Naive thymus-derived CD8-positive, alpha-beta T cell (primary cell): ENCODE measurements at regions not wholly inside any gene's neighbourhood (a gene's known extent, or its start where the extent isn't known, plus 50 kb on each side); places are given as distances from the start of the nearest gene placed in this dataset.

Experiments used
- ATAC-seq, 2 donors: fragments of 150-1000 bp; cut with Tn5 transposase in 1 of 2; sonication (Bioruptor Pico), chemical (Tn5 transposase) in 1 of 2; 1 replicate in 1 of 2; 2 replicates in 1 of 2; pipeline ENCODE4 v1.10.0; 2021; ENCODE audit warnings: mild to moderate bottlenecking in 2 of 2, moderate library complexity in 2 of 2
- POLR2A ChIA-PET: fragments of 350-600 bp; sonication (Branson Sonifier 250); formaldehyde crosslinking; loops from one replicate; lab custom pipeline; 2021; ENCODE audit warnings: antibody characterized with exemption; lab: Charles Lee
- DNase-seq, 10 donors: peaks; one replicate each; pipeline versions ENCODE4 v3.0.0 to v3.0.0-alpha.2; 2020 to 2022
- H3K27ac Mint-ChIP-seq, 10 donors: one replicate each; pipeline ENCODE4 v1.8.0; 2020 to 2022; ENCODE audit warnings: mild to moderate bottlenecking in 10 of 10, mixed read lengths in 10 of 10, moderate library complexity in 4 of 10, inconsistent platforms in 1 of 10
- H3K27me3 Mint-ChIP-seq, 5 donors: one replicate each; pipeline ENCODE4 v1.8.0; 2021 to 2022; ENCODE audit warnings: mixed read lengths in 5 of 5
- H3K36me3 Mint-ChIP-seq, 3 donors: one replicate each; pipeline ENCODE4 v1.8.0; 2020 to 2022; ENCODE audit warnings: mixed read lengths in 3 of 3, mild to moderate bottlenecking in 2 of 3, inconsistent platforms in 1 of 3
- H3K4me1 Mint-ChIP-seq, 4 donors: one replicate each; pipeline ENCODE4 v1.8.0; 2021 to 2022; ENCODE audit warnings: mixed read lengths in 4 of 4
- H3K4me3 Mint-ChIP-seq, 10 donors: one replicate each; pipeline ENCODE4 v1.8.0; 2020 to 2022; ENCODE audit warnings: mild to moderate bottlenecking in 10 of 10, mixed read lengths in 10 of 10, moderate library complexity in 6 of 10, inconsistent platforms in 1 of 10
- H3K9me3 Mint-ChIP-seq, 9 donors: one replicate each; pipeline ENCODE4 v1.8.0; 2020 to 2022; ENCODE audit warnings: mixed read lengths in 9 of 9, mild to moderate bottlenecking in 3 of 9, inconsistent platforms in 1 of 9, moderate library complexity in 1 of 9

- Mint-ChIP-seq H3K4me3 (no peak overlapping the region), H3K27ac (no peak overlapping the region), H3K27me3 (peaks cover 0 to 40% (median 22%) of the 10 kb centered on the region in 5 donors), H3K36me3 (peaks cover 0 to 28% (median 3%) of the 10 kb centered on the region in 3 donors), H3K4me1 (no peaks in the 10 kb centered on the region), H3K9me3 (peaks cover 9 to 58% (median 31%) of the 10 kb centered on the region in 9 donors)
- ATAC-seq (no peak), DNase-seq (no peak)
- POLR2A ChIA-PET: no interaction called here
Observed at GRCh38 chr10:44435196-44435595, 50.3 kb upstream of the CXCL12 start.

GRCh38 chr10:44436240-44436639 is 51.3 kb upstream of the CXCL12 start:
- H3K27ac Mint-ChIP-seq: peak overlapping the region in 1 of 10 donors; percentile 51
- ATAC-seq (no peak), DNase-seq (no peak)
- no peaks in the 10 kb centered on the region for H3K4me1 Mint-ChIP-seq
- peaks cover 0 to 47% (median 24%) of the 10 kb centered on the region in 5 donors for H3K27me3 Mint-ChIP-seq
- POLR2A ChIA-PET: no interaction called here
- H3K9me3 Mint-ChIP-seq: peaks cover 4 to 55% (median 24%) of the 10 kb centered on the region in 9 donors
- peaks cover 0 to 22% (median 3%) of the 10 kb centered on the region in 3 donors for H3K36me3 Mint-ChIP-seq
- no peak overlapping the region for H3K4me3 Mint-ChIP-seq

- POLR2A ChIA-PET: no interaction called here
- Mint-ChIP-seq H3K4me3 (no peak overlapping the region), H3K4me1 (no peaks in the 10 kb centered on the region), H3K36me3 (peaks cover 0 to 21% (median 3%) of the 10 kb centered on the region in 3 donors), H3K27me3 (peaks cover 0 to 47% (median 24%) of the 10 kb centered on the region in 5 donors), H3K9me3 (peaks cover 4 to 38% (median 17%) of the 10 kb centered on the region in 9 donors), H3K27ac (no peak overlapping the region)
- no peak for DNase-seq
- no peak for ATAC-seq
Observed at GRCh38 chr10:44437840-44438511, 53.1 kb upstream of the CXCL12 start.

GRCh38 chr10:44439239-44439957 is 54.5 kb upstream of the CXCL12 start:
- DNase-seq (no peak), ATAC-seq (no peak)
- no peaks in the 10 kb centered on the region for H3K4me1 Mint-ChIP-seq
- peak overlapping the region in 1 of 10 donors; percentile 48 for H3K4me3 Mint-ChIP-seq
- peaks cover 0 to 30% (median 14%) of the 10 kb centered on the region in 9 donors for H3K9me3 Mint-ChIP-seq
- H3K27ac Mint-ChIP-seq: no peak overlapping the region
- POLR2A ChIA-PET: no interaction called here
- peaks cover 0 to 19% (median 3%) of the 10 kb centered on the region in 3 donors for H3K36me3 Mint-ChIP-seq
- H3K27me3 Mint-ChIP-seq: peaks cover 0 to 47% (median 24%) of the 10 kb centered on the region in 5 donors

GRCh38 chr10:44439958-44440244 is 55.0 kb upstream of the CXCL12 start:
- Mint-ChIP-seq H3K4me1 (no peaks in the 10 kb centered on the region), H3K9me3 (peaks cover 3 to 30% (median 17%) of the 10 kb centered on the region in 9 donors), H3K27ac (no peak overlapping the region), H3K27me3 (peaks cover 0 to 47% (median 24%) of the 10 kb centered on the region in 5 donors), H3K36me3 (peaks cover 0 to 17% (median 3%) of the 10 kb centered on the region in 3 donors), H3K4me3 (no peak overlapping the region)
- DNase-seq (no peak), ATAC-seq (no peak)
- POLR2A ChIA-PET: no interaction called here

- no peak overlapping the region for H3K27ac Mint-ChIP-seq
- ATAC-seq (no peak), DNase-seq (no peak)
- peaks cover 8 to 37% (median 20%) of the 10 kb centered on the region in 5 donors for H3K27me3 Mint-ChIP-seq
- H3K9me3 Mint-ChIP-seq: peaks cover 0 to 21% (median 2%) of the 10 kb centered on the region in 9 donors
- H3K4me3 Mint-ChIP-seq: no peak overlapping the region
- peaks cover 0 to 5% (median 0%) of the 10 kb centered on the region in 3 donors for H3K36me3 Mint-ChIP-seq
- no peaks in the 10 kb centered on the region for H3K4me1 Mint-ChIP-seq
- POLR2A ChIA-PET: no interaction called here
Observed at GRCh38 chr10:44457259-44457658, 72.4 kb upstream of the CXCL12 start.

- ATAC-seq (no peak), DNase-seq (no peak)
- no peaks in the 10 kb centered on the region for H3K4me1 Mint-ChIP-seq
- peaks cover 0 to 17% (median 0%) of the 10 kb centered on the region in 9 donors for H3K9me3 Mint-ChIP-seq
- H3K27ac Mint-ChIP-seq: peak overlapping the region in 1 of 10 donors; percentile 21
- H3K4me3 Mint-ChIP-seq: no peak overlapping the region
- no peaks in the 10 kb centered on the region for H3K36me3 Mint-ChIP-seq
- POLR2A ChIA-PET: no interaction called here
- peaks cover 8 to 52% (median 23%) of the 10 kb centered on the region in 5 donors for H3K27me3 Mint-ChIP-seq
Observed at GRCh38 chr10:44458671-44459413, 73.9 kb upstream of the CXCL12 start.

GRCh38 chr10:44459671-44460070 is 74.8 kb upstream of the CXCL12 start:
- no peaks in the 10 kb centered on the region for H3K36me3 Mint-ChIP-seq
- POLR2A ChIA-PET: no interaction called here
- no peak overlapping the region for H3K27ac Mint-ChIP-seq
- no peak overlapping the region for H3K4me3 Mint-ChIP-seq
- DNase-seq (no peak), ATAC-seq (no peak)
- H3K4me1 Mint-ChIP-seq: peaks cover 0 to under 1% (median 0%) of the 10 kb centered on the region in 4 donors
- H3K27me3 Mint-ChIP-seq: peaks cover 8 to 61% (median 22%) of the 10 kb centered on the region in 5 donors
- peaks cover 0 to 14% (median 0%) of the 10 kb centered on the region in 9 donors for H3K9me3 Mint-ChIP-seq

GRCh38 chr10:44460416-44460815 is 75.5 kb upstream of the CXCL12 start:
- POLR2A ChIA-PET: no interaction called here
- no peak for DNase-seq
- H3K36me3 Mint-ChIP-seq: no peaks in the 10 kb centered on the region
- H3K27ac Mint-ChIP-seq: no peak overlapping the region
- H3K4me3 Mint-ChIP-seq: no peak overlapping the region
- peaks cover 8 to 62% (median 22%) of the 10 kb centered on the region in 5 donors for H3K27me3 Mint-ChIP-seq
- ATAC-seq: no peak
- peaks cover 0 to 3% (median under 1%) of the 10 kb centered on the region in 4 donors for H3K4me1 Mint-ChIP-seq
- H3K9me3 Mint-ChIP-seq: peaks cover 0 to 14% (median 0%) of the 10 kb centered on the region in 9 donors

GRCh38 chr10:44462338-44462914 is 77.5 kb upstream of the CXCL12 start:
- peaks cover 0 to 6% (median 0%) of the 10 kb centered on the region in 9 donors for H3K9me3 Mint-ChIP-seq
- POLR2A ChIA-PET: no interaction called here
- DNase-seq: no peak
- ATAC-seq: no peak
- peaks cover 6 to 62% (median 25%) of the 10 kb centered on the region in 5 donors for H3K27me3 Mint-ChIP-seq
- H3K4me1 Mint-ChIP-seq: peaks cover 0 to 3% (median under 1%) of the 10 kb centered on the region in 4 donors
- no peak overlapping the region for H3K27ac Mint-ChIP-seq
- H3K4me3 Mint-ChIP-seq: no peak overlapping the region
- H3K36me3 Mint-ChIP-seq: no peaks in the 10 kb centered on the region

- no peak overlapping the region for H3K4me3 Mint-ChIP-seq
- ATAC-seq (no peak), DNase-seq (no peak)
- H3K36me3 Mint-ChIP-seq: no peaks in the 10 kb centered on the region
- peaks cover 5 to 55% (median 20%) of the 10 kb centered on the region in 5 donors for H3K27me3 Mint-ChIP-seq
- H3K27ac Mint-ChIP-seq: no peak overlapping the region
- POLR2A ChIA-PET: no interaction called here
- H3K9me3 Mint-ChIP-seq: peaks cover 0 to 2% (median 0%) of the 10 kb centered on the region in 9 donors
- H3K4me1 Mint-ChIP-seq: peaks cover 0 to 3% (median under 1%) of the 10 kb centered on the region in 4 donors
Observed at GRCh38 chr10:44463511-44464121, 78.7 kb upstream of the CXCL12 start.

GRCh38 chr10:44464503-44464902 is 79.6 kb upstream of the CXCL12 start:
- no peak for ATAC-seq
- no peak for DNase-seq

More at GRCh38 chr10:44464503-44464902, 79.6 kb upstream of the CXCL12 start:
- H3K36me3 Mint-ChIP-seq: no peaks in the 10 kb centered on the region
- H3K27ac Mint-ChIP-seq: no peak overlapping the region
- H3K27me3 Mint-ChIP-seq: peaks cover 5 to 55% (median 21%) of the 10 kb centered on the region in 5 donors
- peaks cover 0 to 3% (median under 1%) of the 10 kb centered on the region in 4 donors for H3K4me1 Mint-ChIP-seq
- POLR2A ChIA-PET: no interaction called here
- H3K4me3 Mint-ChIP-seq: peak overlapping the region in 1 of 10 donors; percentile 3
- peaks cover 0 to 2% (median 0%) of the 10 kb centered on the region in 9 donors for H3K9me3 Mint-ChIP-seq
